CD8-positive, alpha-beta memory T cell (primary cell): ENCODE measurements at regions not wholly inside any gene's neighbourhood (a gene's known extent, or its start where the extent isn't known, plus 50 kb on each side); places are given as distances from the start of the nearest gene placed in this dataset.
"Not testable (repeated sequence)": the region's sequence is repeated elsewhere in the genome, so short reads cannot be mapped to it uniquely, and the experiment has no call there.

Source experiments
- CTCF ChIA-PET: fragments of 350-600 bp; sonication (Branson Sonifier 250); formaldehyde crosslinking; loops from one replicate; lab custom pipeline; 2021; ENCODE audit warnings: antibody characterized with exemption; lab: Charles Lee
- POLR2A ChIA-PET: fragments of 350-600 bp; sonication (Branson Sonifier 250); formaldehyde crosslinking; loops from one replicate; lab custom pipeline; 2021; ENCODE audit warnings: antibody characterized with exemption; lab: Charles Lee
- DNase-seq, 5 donors: peaks; one replicate each; pipeline versions ENCODE4 v3.0.0 to v3.0.0-alpha.2; 2020 to 2022; ENCODE audit warnings: mixed read lengths in 1 of 5
- H3K27ac ChIP-seq: one replicate; pipeline ENCODE4 v1.7.0; 2013; ENCODE audit warnings: low read depth, mild to moderate bottlenecking, low read length, moderate library complexity
- H3K27me3 ChIP-seq: 2 replicates; pipeline ENCODE4 v1.7.0; 2013; ENCODE audit warnings: low read length, mild to moderate bottlenecking; ENCODE audit not compliant: insufficient read depth, poor library complexity, severe bottlenecking
- H3K36me3 ChIP-seq: 2 replicates; pipeline ENCODE4 v1.7.0; 2013; ENCODE audit warnings: mild to moderate bottlenecking, low read length, moderate library complexity; ENCODE audit not compliant: insufficient read depth
- H3K4me1 ChIP-seq: 2 replicates; pipeline ENCODE4 v1.7.0; 2013; ENCODE audit warnings: mild to moderate bottlenecking, low read length, moderate library complexity; ENCODE audit not compliant: insufficient read depth
- H3K4me3 ChIP-seq: 2 replicates; pipeline ENCODE4 v1.7.0; 2013; ENCODE audit warnings: mild to moderate bottlenecking, low read length
- H3K9me3 ChIP-seq: 2 replicates; pipeline ENCODE4 v1.7.0; 2013; ENCODE audit warnings: mild to moderate bottlenecking, low read length
- H3K27ac Mint-ChIP-seq, 8 donors: one replicate each; pipeline ENCODE4 v1.8.0; 2020 to 2021; ENCODE audit warnings: mixed read lengths in 8 of 8, mild to moderate bottlenecking in 6 of 8, inconsistent platforms in 3 of 8, moderate library complexity in 3 of 8
- H3K27me3 Mint-ChIP-seq, 2 donors: one replicate each; pipeline ENCODE4 v1.8.0; 2020 to 2021; ENCODE audit warnings: mixed read lengths in 2 of 2, mild to moderate bottlenecking in 1 of 2, moderate library complexity in 1 of 2
- H3K36me3 Mint-ChIP-seq, 3 donors: one replicate each; pipeline ENCODE4 v1.8.0; 2020 to 2021; ENCODE audit warnings: mixed read lengths in 3 of 3, inconsistent platforms in 1 of 3, mild to moderate bottlenecking in 1 of 3
- H3K4me1 Mint-ChIP-seq, 3 donors: one replicate each; pipeline ENCODE4 v1.8.0; 2020 to 2021; ENCODE audit warnings: mixed read lengths in 3 of 3, inconsistent platforms in 1 of 3, mild to moderate bottlenecking in 1 of 3
- H3K4me3 Mint-ChIP-seq, 7 donors: one replicate each; pipeline ENCODE4 v1.8.0; 2020 to 2021; ENCODE audit warnings: mixed read lengths in 7 of 7, mild to moderate bottlenecking in 6 of 7, moderate library complexity in 4 of 7, inconsistent platforms in 2 of 7
- H3K9me3 Mint-ChIP-seq, 5 donors: one replicate each; pipeline ENCODE4 v1.8.0; 2020 to 2022; ENCODE audit warnings: mixed read lengths in 5 of 5, mild to moderate bottlenecking in 3 of 5, moderate library complexity in 2 of 5, inconsistent platforms in 1 of 5

GRCh38 chr14:43579671-43580070 lies 927.4 kb downstream of the FSCB start:
- DNase-seq, result no peak
- Mint-ChIP-seq H3K27ac (no peak overlapping the region), H3K36me3 (no peaks in the 10 kb centered on the region), H3K4me3 (no peak overlapping the region), H3K4me1 (no peaks in the 10 kb centered on the region), H3K9me3 (peaks cover 5 to 28% (median 13%) of the 10 kb centered on the region in 5 donors), H3K27me3 (no peaks in the 10 kb centered on the region)
- Histone ChIP-seq H3K4me1 (no peaks in the 10 kb centered on the region), H3K4me3 (no peak overlapping the region), H3K9me3 (no peaks in the 10 kb centered on the region), H3K36me3 (no peaks in the 10 kb centered on the region), H3K27ac (no peak overlapping the region), H3K27me3 (no peaks in the 10 kb centered on the region)
- CTCF ChIA-PET, result no interaction called here
- POLR2A ChIA-PET, result no interaction called here

GRCh38 chr14:43568022-43568421 lies 939.1 kb downstream of the FSCB start:
- Histone ChIP-seq H3K9me3 (no peaks in the 10 kb centered on the region), H3K36me3 (no peaks in the 10 kb centered on the region), H3K27me3 (no peaks in the 10 kb centered on the region), H3K4me3 (no peak overlapping the region), H3K4me1 (no peaks in the 10 kb centered on the region), H3K27ac (no peak overlapping the region)
- ChIA-PET CTCF (no interaction called here), POLR2A (no interaction called here)
- Mint-ChIP-seq H3K27me3 (no peaks in the 10 kb centered on the region), H3K36me3 (no peaks in the 10 kb centered on the region), H3K4me3 (no peak overlapping the region), H3K4me1 (no peaks in the 10 kb centered on the region), H3K27ac (no peak overlapping the region), H3K9me3 (peaks cover 0 to 6% (median 0%) of the 10 kb centered on the region in 5 donors)
- DNase-seq, result no peak

- no peaks in the 10 kb centered on the region for H3K4me1 ChIP-seq
- CTCF ChIA-PET, result no interaction called here
These were observed 958.7 kb downstream of the FSCB start for GRCh38 chr14:43548368-43548767.

GRCh38 chr14:43547596-43547995 lies 959.5 kb downstream of the FSCB start:
- H3K9me3 ChIP-seq, H3K4me1 Mint-ChIP-seq, H3K36me3 ChIP-seq, H3K27ac Mint-ChIP-seq, H3K27me3 ChIP-seq, H3K36me3 Mint-ChIP-seq, H3K4me3 Mint-ChIP-seq, H3K4me3 ChIP-seq, H3K4me1 ChIP-seq, H3K27ac ChIP-seq, CTCF ChIA-PET, DNase-seq, POLR2A ChIA-PET, H3K27me3 Mint-ChIP-seq: not testable (repeated sequence)
- peaks cover 4 to 21% (median 10%) of the 10 kb centered on the region in 5 donors for H3K9me3 Mint-ChIP-seq

More at GRCh38 chr14:43548368-43548767, 958.7 kb downstream of the FSCB start:
- H3K36me3 Mint-ChIP-seq, result peaks cover 0 to 2% (median 0%) of the 10 kb centered on the region in 3 donors
- Histone ChIP-seq H3K9me3 (no peaks in the 10 kb centered on the region), H3K4me3 (no peak overlapping the region), H3K36me3 (no peaks in the 10 kb centered on the region), H3K27ac (no peak overlapping the region), H3K27me3 (no peaks in the 10 kb centered on the region)
- no peak overlapping the region for H3K27ac Mint-ChIP-seq
- no peaks in the 10 kb centered on the region for H3K27me3 Mint-ChIP-seq
- POLR2A ChIA-PET, result no interaction called here
- no peak overlapping the region for H3K4me3 Mint-ChIP-seq
- H3K9me3 Mint-ChIP-seq, result peaks cover 3 to 14% (median 10%) of the 10 kb centered on the region in 5 donors
- no peaks in the 10 kb centered on the region for H3K4me1 Mint-ChIP-seq
- DNase-seq, result no peak

- no peaks in the 10 kb centered on the region for H3K4me1 ChIP-seq
- H3K4me3 ChIP-seq, result no peak overlapping the region
- H3K36me3 Mint-ChIP-seq, result no peaks in the 10 kb centered on the region
- CTCF ChIA-PET, result no interaction called here
- DNase-seq, result no peak
- H3K27ac Mint-ChIP-seq, result no peak overlapping the region
- no peaks in the 10 kb centered on the region for H3K27me3 ChIP-seq
- no peaks in the 10 kb centered on the region for H3K27me3 Mint-ChIP-seq
- no peaks in the 10 kb centered on the region for H3K9me3 ChIP-seq
- H3K27ac ChIP-seq, result no peak overlapping the region
- no peak overlapping the region for H3K4me3 Mint-ChIP-seq
- POLR2A ChIA-PET, result no interaction called here
- no peaks in the 10 kb centered on the region for H3K36me3 ChIP-seq
- peaks cover 7 to 27% (median 8%) of the 10 kb centered on the region in 5 donors for H3K9me3 Mint-ChIP-seq
- H3K4me1 Mint-ChIP-seq, result no peaks in the 10 kb centered on the region
These were observed 965.7 kb downstream of the FSCB start for GRCh38 chr14:43541356-43541755.

GRCh38 chr14:43540948-43541347 lies 966.1 kb downstream of the FSCB start:
- Histone ChIP-seq H3K9me3 (no peaks in the 10 kb centered on the region), H3K4me3 (no peak overlapping the region), H3K36me3 (no peaks in the 10 kb centered on the region), H3K4me1 (no peaks in the 10 kb centered on the region), H3K27ac (no peak overlapping the region), H3K27me3 (no peaks in the 10 kb centered on the region)
- H3K36me3 Mint-ChIP-seq, result no peaks in the 10 kb centered on the region
- peaks cover 7 to 27% (median 8%) of the 10 kb centered on the region in 5 donors for H3K9me3 Mint-ChIP-seq
- H3K4me3 Mint-ChIP-seq, result no peak overlapping the region
- ChIA-PET POLR2A (no interaction called here), CTCF (no interaction called here)
- no peaks in the 10 kb centered on the region for H3K27me3 Mint-ChIP-seq
- no peaks in the 10 kb centered on the region for H3K4me1 Mint-ChIP-seq
- no peak overlapping the region for H3K27ac Mint-ChIP-seq
- no peak for DNase-seq

- H3K4me3 Mint-ChIP-seq, result no peak overlapping the region
- no peaks in the 10 kb centered on the region for H3K4me1 Mint-ChIP-seq
- Histone ChIP-seq H3K36me3 (no peaks in the 10 kb centered on the region), H3K4me1 (no peaks in the 10 kb centered on the region), H3K9me3 (no peaks in the 10 kb centered on the region), H3K4me3 (no peak overlapping the region), H3K27ac (no peak overlapping the region), H3K27me3 (no peaks in the 10 kb centered on the region)
- H3K27ac Mint-ChIP-seq, result no peak overlapping the region
- H3K36me3 Mint-ChIP-seq, result no peaks in the 10 kb centered on the region
- no peak for DNase-seq
- peaks cover 7 to 34% (median 16%) of the 10 kb centered on the region in 5 donors for H3K9me3 Mint-ChIP-seq
- POLR2A ChIA-PET, result no interaction called here
- CTCF ChIA-PET, result no interaction called here
- H3K27me3 Mint-ChIP-seq, result no peaks in the 10 kb centered on the region
These were observed 967.9 kb downstream of the FSCB start for GRCh38 chr14:43539210-43539609.

GRCh38 chr14:43535231-43535838 lies 971.7 kb downstream of the FSCB start:
- POLR2A ChIA-PET, result no interaction called here
- H3K36me3 Mint-ChIP-seq, result no peaks in the 10 kb centered on the region
- no peaks in the 10 kb centered on the region for H3K4me1 Mint-ChIP-seq
- H3K9me3 ChIP-seq, result no peaks in the 10 kb centered on the region
- no peak overlapping the region for H3K4me3 ChIP-seq
- no peaks in the 10 kb centered on the region for H3K36me3 ChIP-seq
- DNase-seq, result no peak
- peaks cover 12 to 33% (median 20%) of the 10 kb centered on the region in 5 donors for H3K9me3 Mint-ChIP-seq
- H3K27me3 Mint-ChIP-seq, result no peaks in the 10 kb centered on the region
- no peaks in the 10 kb centered on the region for H3K27me3 ChIP-seq
- H3K27ac ChIP-seq, result no peak overlapping the region
- H3K4me3 Mint-ChIP-seq, result no peak overlapping the region
- CTCF ChIA-PET, result no interaction called here
- H3K4me1 ChIP-seq, result no peaks in the 10 kb centered on the region
- no peak overlapping the region for H3K27ac Mint-ChIP-seq
